ENCODE measurements at regions not wholly inside any gene's neighbourhood (a gene's known extent, or its start where the extent isn't known, plus 50 kb on each side); places are given as distances from the start of the nearest gene placed in this dataset.

- TF ChIP-seq CTCF (IDR thresholded peaks at IDR 0.05), result no peak
- no peak for TF ChIP-seq POLR2A (IDR thresholded peaks at IDR 0.05)
Measured at GRCh38 chr5:61246768-61247307, 84.6 kb upstream of the SMIM15 start.
